ENCODE measurements at regions not wholly inside any gene's neighbourhood (a gene's known extent, or its start where the extent isn't known, plus 50 kb on each side); places are given as distances from the start of the nearest gene placed in this dataset.

- DNase-seq, result no peak
- no peak for TF ChIP-seq CTCF (IDR thresholded peaks at IDR 0.05; ENCODE audit: unreplicated experiment)
- Mint-ChIP-seq H3K4me3 (ENCODE audit: low read depth, unreplicated experiment) (no peak overlapping the region), H3K4me1 (ENCODE audit: low read depth, unreplicated experiment) (no peaks in the 10 kb centered on the region), H3K9me3 (ENCODE audit: low read depth, unreplicated experiment) (peaks cover 3% of the 10 kb centered on the region), H3K27me3 (ENCODE audit: unreplicated experiment) (no peaks in the 10 kb centered on the region), H3K27ac (ENCODE audit: unreplicated experiment) (no peak overlapping the region), H3K36me3 (ENCODE audit: insufficient read depth, unreplicated experiment) (no peaks in the 10 kb centered on the region)
- no TSS peak for BruUV-seq (replicated peaks)
- CTCF ChIA-PET, result no interaction called here
- intact Hi-C loops (cut with micrococcal nuclease; ENCODE audit: unreplicated experiment), result no loop called here
These were observed 1486.6 kb downstream of the AACS start for GRCh38 chr12:126551869-126552268.

GRCh38 chr12:126554625-126555024, 1489.4 kb downstream of the AACS start:
- TF ChIP-seq CTCF (IDR thresholded peaks at IDR 0.05; ENCODE audit: unreplicated experiment), result no peak
- Mint-ChIP-seq H3K4me1 (ENCODE audit: low read depth, unreplicated experiment) (no peaks in the 10 kb centered on the region), H3K27me3 (ENCODE audit: unreplicated experiment) (no peaks in the 10 kb centered on the region), H3K36me3 (ENCODE audit: insufficient read depth, unreplicated experiment) (no peaks in the 10 kb centered on the region), H3K9me3 (ENCODE audit: low read depth, unreplicated experiment) (peaks cover 3% of the 10 kb centered on the region), H3K27ac (ENCODE audit: unreplicated experiment) (no peak overlapping the region), H3K4me3 (ENCODE audit: low read depth, unreplicated experiment) (no peak overlapping the region)
- no peak for DNase-seq
- CTCF ChIA-PET, result no interaction called here
- no TSS peak for BruUV-seq (replicated peaks)
- intact Hi-C loops (cut with micrococcal nuclease; ENCODE audit: unreplicated experiment), result no loop called here

GRCh38 chr12:126557659-126558058, 1492.4 kb downstream of the AACS start:
- Mint-ChIP-seq H3K36me3 (ENCODE audit: insufficient read depth, unreplicated experiment) (no peaks in the 10 kb centered on the region), H3K9me3 (ENCODE audit: low read depth, unreplicated experiment) (peaks cover 9% of the 10 kb centered on the region), H3K4me1 (ENCODE audit: low read depth, unreplicated experiment) (peaks cover 19% of the 10 kb centered on the region), H3K27me3 (ENCODE audit: unreplicated experiment) (no peaks in the 10 kb centered on the region), H3K27ac (ENCODE audit: unreplicated experiment) (no peak overlapping the region), H3K4me3 (ENCODE audit: low read depth, unreplicated experiment) (no peak overlapping the region)
- BruUV-seq (replicated peaks), result no TSS peak
- CTCF ChIA-PET, result no interaction called here
- intact Hi-C loops (cut with micrococcal nuclease; ENCODE audit: unreplicated experiment), result no loop called here
- DNase-seq, result no peak
- no peak for TF ChIP-seq CTCF (IDR thresholded peaks at IDR 0.05; ENCODE audit: unreplicated experiment)

- Mint-ChIP-seq H3K27ac (ENCODE audit: unreplicated experiment) (no peak overlapping the region), H3K27me3 (ENCODE audit: unreplicated experiment) (no peaks in the 10 kb centered on the region), H3K4me1 (ENCODE audit: low read depth, unreplicated experiment) (peaks cover 24% of the 10 kb centered on the region), H3K9me3 (ENCODE audit: low read depth, unreplicated experiment) (peaks cover 9% of the 10 kb centered on the region), H3K36me3 (ENCODE audit: insufficient read depth, unreplicated experiment) (no peaks in the 10 kb centered on the region), H3K4me3 (ENCODE audit: low read depth, unreplicated experiment) (no peak overlapping the region)
- no peak for TF ChIP-seq CTCF (IDR thresholded peaks at IDR 0.05; ENCODE audit: unreplicated experiment)
- no TSS peak for BruUV-seq (replicated peaks)
- CTCF ChIA-PET, result no interaction called here
- intact Hi-C loops (cut with micrococcal nuclease; ENCODE audit: unreplicated experiment), result no loop called here
- no peak for DNase-seq
These were observed 1493.0 kb downstream of the AACS start for GRCh38 chr12:126558219-126558618.

GRCh38 chr12:126558810-126559209, 1493.6 kb downstream of the AACS start:
- H3K36me3 Mint-ChIP-seq (ENCODE audit: insufficient read depth, unreplicated experiment), result no peaks in the 10 kb centered on the region

More at GRCh38 chr12:126558810-126559209, 1493.6 kb downstream of the AACS start:
- H3K4me1 Mint-ChIP-seq (ENCODE audit: low read depth, unreplicated experiment), result peaks cover 30% of the 10 kb centered on the region
- no TSS peak for BruUV-seq (replicated peaks)
- no peak for TF ChIP-seq CTCF (IDR thresholded peaks at IDR 0.05; ENCODE audit: unreplicated experiment)
- intact Hi-C loops (cut with micrococcal nuclease; ENCODE audit: unreplicated experiment), result no loop called here
- no peak overlapping the region for H3K4me3 Mint-ChIP-seq (ENCODE audit: low read depth, unreplicated experiment)
- no peak for DNase-seq
- H3K9me3 Mint-ChIP-seq (ENCODE audit: low read depth, unreplicated experiment), result peaks cover 9% of the 10 kb centered on the region
- CTCF ChIA-PET, result no interaction called here
- H3K27me3 Mint-ChIP-seq (ENCODE audit: unreplicated experiment), result no peaks in the 10 kb centered on the region
- no peak overlapping the region for H3K27ac Mint-ChIP-seq (ENCODE audit: unreplicated experiment)
